AG04449 (cell line): ENCODE measurements at regions not wholly inside any gene's neighbourhood (a gene's known extent, or its start where the extent isn't known, plus 50 kb on each side); places are given as distances from the start of the nearest gene placed in this dataset.

ENCODE experiments used
- CTCF ChIA-PET: fragments of 350-600 bp; formaldehyde crosslinking; extraction: SDS; loops from one replicate; lab custom pipeline; 2021; ENCODE audit warnings: antibody characterized with exemption; lab: Yijun Ruan, JAX
- POLR2A ChIA-PET: fragments of 400-600, 350-600 bp; formaldehyde crosslinking; extraction: SDS; loops from one replicate; lab custom pipeline; 2020; ENCODE audit warnings: antibody characterized with exemption, inconsistent platforms; lab: Yijun Ruan, JAX
- DNase-seq: peaks from one replicate; pipeline ENCODE4 v3.0.0-alpha.2; 2010; ENCODE audit warnings: low read depth, low spot score
- H3K4me3 ChIP-seq: 2 replicates; pipeline ENCODE4 v1.5.1; 2011; ENCODE audit warnings: low read depth, mild to moderate bottlenecking, control low read depth, low read length
- CTCF ChIP-seq: IDR thresholded peaks from one replicate; pipeline ENCODE4 v1.5.1; 2011; ENCODE audit warnings: mild to moderate bottlenecking, moderate library complexity, low read length, control low read depth, inconsistent platforms; ENCODE audit not compliant: insufficient read depth; ENCODE audit errors: missing control alignments

- TF ChIP-seq CTCF: no peak
- ChIA-PET POLR2A (no interaction called here), CTCF (no interaction called here)
- no peak overlapping the region for H3K4me3 ChIP-seq
- no peak for DNase-seq
These were observed 115.4 kb upstream of the CDC42EP3 start for GRCh38 chr2:37786854-37787253.

- no peak for DNase-seq
- TF ChIP-seq CTCF: no peak
- ChIA-PET POLR2A (no interaction called here), CTCF (interaction anchor here (0.6 kb wide), 1 partner anchor 89 kb away, joined by 3 read pairs; no protein-coding TSS in a partner anchor)
- H3K4me3 ChIP-seq: no peak overlapping the region
These were observed 117.3 kb upstream of the CDC42EP3 start for GRCh38 chr2:37788602-37789209.

GRCh38 chr2:37790019-37790418 lies 118.6 kb upstream of the CDC42EP3 start:
- POLR2A ChIA-PET: no interaction called here

GRCh38 chr2:37790462-37790861 lies 119.0 kb upstream of the CDC42EP3 start:
- DNase-seq: no peak
- ChIA-PET CTCF (no interaction called here), POLR2A (interaction anchor here (0.6 kb wide), 1 partner anchor 78 kb away, joined by 5 read pairs; no protein-coding TSS in a partner anchor)
- TF ChIP-seq CTCF: no peak
- H3K4me3 ChIP-seq: no peak overlapping the region

More at GRCh38 chr2:37790019-37790418, 118.6 kb upstream of the CDC42EP3 start:
- no peak for TF ChIP-seq CTCF
- H3K4me3 ChIP-seq: no peak overlapping the region
- CTCF ChIA-PET: no interaction called here
- no peak for DNase-seq

- DNase-seq: no peak
- TF ChIP-seq CTCF: no peak
- no peak overlapping the region for H3K4me3 ChIP-seq
- ChIA-PET CTCF (interaction anchor here (1.3 kb wide), 1 partner anchor 85 kb away, joined by 8 read pairs; no protein-coding TSS in a partner anchor), POLR2A (interaction anchor here (1.1 kb wide), 1 partner anchor 160 kb away, joined by 3 read pairs; no protein-coding TSS in a partner anchor)
These were observed 120.9 kb upstream of the CDC42EP3 start for GRCh38 chr2:37792366-37792765.

- TF ChIP-seq CTCF: no peak
- no peak for DNase-seq
- ChIA-PET CTCF (interaction anchor here (1.3 kb wide), 1 partner anchor 85 kb away, joined by 8 read pairs; no protein-coding TSS in a partner anchor), POLR2A (interaction anchor here (1.1 kb wide), 1 partner anchor 160 kb away, joined by 3 read pairs; no protein-coding TSS in a partner anchor)
- no peak overlapping the region for H3K4me3 ChIP-seq
These were observed 121.6 kb upstream of the CDC42EP3 start for GRCh38 chr2:37793004-37793403.
